ENCODE measurements at regions not wholly inside any gene's neighbourhood (a gene's known extent, or its start where the extent isn't known, plus 50 kb on each side); places are given as distances from the start of the nearest gene placed in this dataset.

DNA sequence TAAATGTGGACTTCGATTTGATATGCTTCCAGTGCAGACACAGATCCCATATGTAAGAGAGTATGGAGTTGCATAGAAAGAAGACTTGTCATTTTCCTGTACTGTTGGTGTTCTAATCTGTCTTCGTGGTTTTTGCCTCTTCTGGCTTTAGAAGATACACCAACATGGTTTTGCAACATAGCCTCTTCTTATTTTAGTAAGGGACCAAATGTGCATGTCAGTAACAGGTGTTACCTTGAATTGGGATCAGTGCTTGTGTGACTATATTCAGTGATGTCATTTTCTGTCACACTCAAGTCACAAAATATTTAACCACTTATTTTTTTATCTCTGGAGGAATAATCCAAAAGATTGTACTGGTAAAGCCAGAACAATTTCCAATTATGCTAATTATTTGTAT lies 140.4 kb downstream of the SNRPN start:
- no peak for TF ChIP-seq CTCF (IDR thresholded peaks at IDR 0.05)
- no peak for TF ChIP-seq EZH2 (IDR thresholded peaks at IDR 0.05; ENCODE audit: borderline replicate concordance, insufficient read depth, low read depth, low read length, poor library complexity, severe bottlenecking)
